Hepatocyte (in vitro differentiated cells): ENCODE measurements at regions not wholly inside any gene's neighbourhood (a gene's known extent, or its start where the extent isn't known, plus 50 kb on each side); places are given as distances from the start of the nearest gene placed in this dataset.

Source experiments
- DNase-seq: peaks from one replicate; pipeline ENCODE4 v3.0.0-alpha.2; 2016; ENCODE audit warnings: low spot score
- H2AFZ ChIP-seq: fragments of 200-600 bp; sonication (generic); 2 replicates; pipeline ENCODE4 v1.6.0; 2016; ENCODE audit warnings: antibody characterized with exemption, mild to moderate bottlenecking
- H3K27ac ChIP-seq: fragments of 200-600 bp; sonication (generic); 2 replicates; pipeline ENCODE4 v1.5.1; 2016; ENCODE audit warnings: mild to moderate bottlenecking
- H3K27me3 ChIP-seq: fragments of 200-600 bp; sonication (generic); 2 replicates; pipeline ENCODE4 v1.6.1; 2016
- H3K36me3 ChIP-seq: fragments of 200-600 bp; sonication (generic); replicated peaks from 2 replicates; pipeline ENCODE4 v1.5.1; 2016; ENCODE audit warnings: low read depth; ENCODE audit not compliant: insufficient read depth
- H3K4me1 ChIP-seq: fragments of 200-600 bp; sonication (generic); 2 replicates; pipeline ENCODE4 v1.5.1; 2016; ENCODE audit warnings: mild to moderate bottlenecking, moderate library complexity; ENCODE audit not compliant: insufficient read depth
- H3K4me2 ChIP-seq: fragments of 200-600 bp; sonication (generic); 2 replicates; pipeline ENCODE4 v1.6.0; 2016
- H3K4me3 ChIP-seq: fragments of 200-600 bp; sonication (generic); 2 replicates; pipeline ENCODE4 v1.5.1; 2016; ENCODE audit warnings: mild to moderate bottlenecking
- H3K79me2 ChIP-seq: fragments of 200-600 bp; sonication (generic); 2 replicates; pipeline ENCODE4 v1.6.0; 2017; ENCODE audit warnings: mild to moderate bottlenecking
- H3K9me2 ChIP-seq: fragments of 200-600 bp; sonication (generic); replicated peaks from 2 replicates; pipeline ENCODE4 v1.6.0; 2017; ENCODE audit warnings: mild to moderate bottlenecking; ENCODE audit not compliant: insufficient read depth
- H3K9me3 ChIP-seq: fragments of 200-600 bp; sonication (generic); 2 replicates; pipeline ENCODE4 v1.5.1; 2016; ENCODE audit warnings: low read depth, mild to moderate bottlenecking
- H4K20me1 ChIP-seq: fragments of 200-600 bp; sonication (generic); 2 replicates; pipeline ENCODE4 v1.6.0; 2016; ENCODE audit warnings: mild to moderate bottlenecking; ENCODE audit not compliant: insufficient read depth, poor library complexity, severe bottlenecking
- EZH2 ChIP-seq: fragments of 200-600 bp; sonication (generic); IDR thresholded peaks from 2 replicates; pipeline ENCODE4 v1.6.1; 2016; ENCODE audit warnings: antibody characterized with exemption, mild to moderate bottlenecking, borderline replicate concordance
- EZH2phosphoT487 ChIP-seq: fragments of 200-600 bp; sonication (generic); IDR thresholded peaks from one replicate; pipeline ENCODE4 v1.6.1; 2018; ENCODE audit warnings: antibody characterized with exemption, mild to moderate bottlenecking, low read depth, moderate library complexity; ENCODE audit not compliant: unreplicated experiment, severe bottlenecking
- WGBS: methylation state at CpG from one replicate; pipeline ENCODE4 v1.1.6; 2016; ENCODE audit warnings: low lambda C conversion rate; ENCODE audit errors: missing lambda C conversion rate; 5-methylcytosine and 5-hydroxymethylcytosine counted together
- TF ChIP-seq, protein P1 (sequence below): fragments of 200-600 bp; sonication (generic); IDR thresholded peaks from 2 replicates; pipeline ENCODE4 v1.5.1; 2016; ENCODE audit warnings: antibody characterized with exemption, mild to moderate bottlenecking; ENCODE audit not compliant: poor library complexity

DNA sequence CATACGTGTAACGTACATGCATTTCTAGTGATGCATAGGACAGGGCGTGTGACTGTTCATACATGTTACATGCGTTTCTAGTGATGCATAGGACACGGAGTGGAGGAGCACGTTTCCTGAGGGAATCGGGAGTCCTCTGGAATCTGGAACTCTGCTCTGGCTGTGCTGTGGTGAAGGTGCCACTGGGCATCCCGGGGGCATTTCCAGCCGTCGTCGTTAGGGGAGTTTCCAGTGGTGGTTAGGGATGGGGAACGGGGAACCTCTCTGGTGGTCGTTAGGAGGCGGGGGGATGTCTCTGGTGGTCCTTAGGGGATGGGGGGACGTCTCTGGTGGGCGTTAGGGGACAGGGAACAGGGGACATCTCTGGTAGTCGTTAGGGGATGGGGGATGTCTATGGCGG, 209.6 kb upstream of the SOX1 start:
- Histone ChIP-seq H3K36me3 (no peaks in the 10 kb centered on the region), H2AFZ (no peak overlapping the region), H3K4me2 (no peak overlapping the region), H3K9me2 (no peaks in the 10 kb centered on the region), H3K27me3 (no peaks in the 10 kb centered on the region), H4K20me1 (no peaks in the 10 kb centered on the region), H3K4me3 (no peak overlapping the region), H3K4me1 (no peaks in the 10 kb centered on the region), H3K9me3 (no peaks in the 10 kb centered on the region), H3K79me2 (no peaks in the 10 kb centered on the region), H3K27ac (no peak overlapping the region)
- no peak for DNase-seq
- TF ChIP-seq EZH2phosphoT487: no peak
- TF ChIP-seq, protein P1, sequence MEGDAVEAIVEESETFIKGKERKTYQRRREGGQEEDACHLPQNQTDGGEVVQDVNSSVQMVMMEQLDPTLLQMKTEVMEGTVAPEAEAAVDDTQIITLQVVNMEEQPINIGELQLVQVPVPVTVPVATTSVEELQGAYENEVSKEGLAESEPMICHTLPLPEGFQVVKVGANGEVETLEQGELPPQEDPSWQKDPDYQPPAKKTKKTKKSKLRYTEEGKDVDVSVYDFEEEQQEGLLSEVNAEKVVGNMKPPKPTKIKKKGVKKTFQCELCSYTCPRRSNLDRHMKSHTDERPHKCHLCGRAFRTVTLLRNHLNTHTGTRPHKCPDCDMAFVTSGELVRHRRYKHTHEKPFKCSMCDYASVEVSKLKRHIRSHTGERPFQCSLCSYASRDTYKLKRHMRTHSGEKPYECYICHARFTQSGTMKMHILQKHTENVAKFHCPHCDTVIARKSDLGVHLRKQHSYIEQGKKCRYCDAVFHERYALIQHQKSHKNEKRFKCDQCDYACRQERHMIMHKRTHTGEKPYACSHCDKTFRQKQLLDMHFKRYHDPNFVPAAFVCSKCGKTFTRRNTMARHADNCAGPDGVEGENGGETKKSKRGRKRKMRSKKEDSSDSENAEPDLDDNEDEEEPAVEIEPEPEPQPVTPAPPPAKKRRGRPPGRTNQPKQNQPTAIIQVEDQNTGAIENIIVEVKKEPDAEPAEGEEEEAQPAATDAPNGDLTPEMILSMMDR: no peak
- TF ChIP-seq EZH2: no peak
- 88% methylated on average over 13 of the region's 18 CpGs for WGBS

DNA sequence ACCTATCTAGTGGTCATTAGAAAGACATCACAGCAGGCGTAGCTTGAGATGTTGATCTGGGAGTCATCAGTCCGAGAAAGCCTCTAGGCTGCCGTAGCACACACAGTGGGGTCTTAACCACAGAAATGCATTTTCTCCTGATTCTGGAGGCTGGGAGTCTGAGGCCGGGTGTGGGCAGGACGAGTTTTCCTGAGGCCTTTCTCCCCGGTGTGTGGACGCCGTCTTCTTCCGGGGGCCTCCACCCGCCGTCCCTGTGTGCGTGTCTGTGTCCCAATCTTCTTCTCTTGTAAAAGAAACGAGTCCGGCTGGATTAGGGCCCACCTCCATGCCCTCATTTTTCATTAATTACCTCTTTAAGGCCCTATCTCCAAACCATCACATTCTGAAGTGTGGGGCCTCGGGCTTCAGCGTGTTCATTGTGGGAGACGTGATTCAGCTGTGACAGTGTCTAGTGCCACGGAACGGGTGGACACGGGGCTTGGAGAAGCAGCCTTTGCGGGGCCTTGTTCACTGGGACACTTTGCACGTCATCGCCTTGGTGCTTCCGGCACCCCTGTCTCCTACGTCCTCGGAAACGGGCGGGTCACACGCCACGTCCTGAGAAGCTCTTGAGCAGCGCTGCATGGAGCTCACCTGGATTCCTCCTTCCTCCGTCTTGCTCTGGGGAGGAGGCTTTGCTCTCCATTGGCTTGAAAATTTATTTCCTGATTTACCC, 208.9 kb upstream of the SOX1 start:
- H4K20me1 ChIP-seq: no peaks in the 10 kb centered on the region
- DNase-seq: no peak
- TF ChIP-seq EZH2phosphoT487 (no peak), EZH2 (no peak)
- TF ChIP-seq, protein P1: no peak
- H3K9me3 ChIP-seq: no peaks in the 10 kb centered on the region
- no peak overlapping the region for H3K27ac ChIP-seq
- no peaks in the 10 kb centered on the region for H3K4me1 ChIP-seq
- no peaks in the 10 kb centered on the region for H3K27me3 ChIP-seq
- no peaks in the 10 kb centered on the region for H3K79me2 ChIP-seq
- H3K9me2 ChIP-seq: no peaks in the 10 kb centered on the region
- 85% methylated on average over 32 of the region's 32 CpGs for WGBS
- H3K4me2 ChIP-seq: no peak overlapping the region
- H2AFZ ChIP-seq: no peak overlapping the region
- no peaks in the 10 kb centered on the region for H3K36me3 ChIP-seq
- no peak overlapping the region for H3K4me3 ChIP-seq

DNA sequence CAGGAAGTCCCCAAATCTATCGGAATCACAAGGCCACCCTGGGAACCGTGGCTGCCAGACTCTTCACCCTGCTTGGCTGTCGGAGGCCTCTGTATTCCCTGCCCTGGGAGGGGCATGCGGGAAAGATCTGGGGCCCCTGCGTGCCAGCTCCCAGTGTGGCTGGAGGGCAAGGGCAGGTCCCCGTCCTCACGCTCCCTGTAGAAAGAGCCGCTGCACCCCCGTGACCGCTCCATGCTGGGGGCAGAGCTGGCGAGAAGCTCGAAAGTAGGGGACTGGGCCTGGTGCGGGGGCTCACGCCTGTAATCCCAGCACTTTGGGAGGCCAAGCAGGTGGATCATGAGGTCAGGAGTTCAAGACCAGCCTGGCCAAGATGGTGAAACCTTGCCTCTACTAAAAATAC, 208.4 kb upstream of the SOX1 start:
- Histone ChIP-seq H3K9me3 (no peaks in the 10 kb centered on the region), H3K79me2 (no peaks in the 10 kb centered on the region), H3K4me3 (no peak overlapping the region), H3K4me2 (no peak overlapping the region), H2AFZ (no peak overlapping the region), H3K36me3 (no peaks in the 10 kb centered on the region), H4K20me1 (no peaks in the 10 kb centered on the region), H3K9me2 (no peaks in the 10 kb centered on the region), H3K27ac (no peak overlapping the region), H3K4me1 (no peaks in the 10 kb centered on the region), H3K27me3 (no peaks in the 10 kb centered on the region)
- no peak for DNase-seq
- 96% methylated on average over 14 of the region's 14 CpGs for WGBS
- TF ChIP-seq EZH2: no peak

DNA sequence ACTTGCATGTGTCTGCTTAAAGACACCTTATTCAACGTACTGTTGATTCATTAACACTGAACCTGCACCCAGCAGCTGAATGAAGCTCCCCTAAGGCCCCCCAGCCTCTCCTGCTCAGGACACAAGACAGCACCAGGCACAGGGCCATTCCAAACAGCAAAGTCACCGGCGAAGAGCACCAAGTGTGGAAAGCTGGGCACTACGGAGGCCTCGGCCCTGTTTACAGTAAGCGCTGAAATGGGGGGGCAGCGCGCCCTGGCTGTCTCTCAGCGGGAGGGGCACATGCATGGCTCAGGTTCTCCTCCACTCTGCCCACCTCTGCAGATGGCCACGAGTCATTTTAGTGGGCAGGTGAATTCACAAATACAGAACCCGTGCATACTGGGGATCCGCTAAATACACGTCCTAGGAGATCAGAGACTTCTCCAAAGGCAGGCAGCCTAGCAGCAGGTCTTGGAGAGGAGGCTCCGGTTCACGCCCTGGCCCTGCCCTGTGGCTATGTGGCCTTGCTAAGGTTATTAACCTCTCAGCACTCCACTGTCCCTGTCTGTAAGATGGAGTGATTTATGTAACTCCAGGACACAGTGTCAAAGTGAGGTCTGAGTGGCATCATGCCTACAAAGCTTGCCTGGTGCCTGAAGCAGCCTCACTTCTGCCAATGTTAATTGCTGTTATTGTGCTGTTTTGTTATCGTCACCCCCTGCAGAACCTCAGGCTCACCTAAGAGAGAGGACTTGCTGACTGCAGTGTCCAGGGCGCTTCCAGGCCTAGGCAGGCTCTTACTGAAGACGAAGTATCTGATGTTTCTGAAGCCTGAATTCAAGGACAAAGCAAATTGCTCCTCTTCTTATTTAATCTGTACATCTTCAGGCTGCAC, 207.4 kb upstream of the SOX1 start:
- Histone ChIP-seq H3K9me2 (no peaks in the 10 kb centered on the region), H3K27me3 (no peaks in the 10 kb centered on the region), H2AFZ (no peak overlapping the region), H3K79me2 (no peaks in the 10 kb centered on the region), H3K4me2 (no peak overlapping the region), H3K4me1 (no peaks in the 10 kb centered on the region), H3K36me3 (no peaks in the 10 kb centered on the region), H3K9me3 (no peaks in the 10 kb centered on the region), H3K27ac (no peak overlapping the region), H3K4me3 (no peak overlapping the region), H4K20me1 (no peaks in the 10 kb centered on the region)
- TF ChIP-seq EZH2phosphoT487 (no peak), EZH2 (no peak)
- TF ChIP-seq, protein P1: no peak
- DNase-seq: no peak
- 80% methylated on average over 18 of the region's 18 CpGs for WGBS
